ENCODE measurements at regions not wholly inside any gene's neighbourhood (a gene's known extent, or its start where the extent isn't known, plus 50 kb on each side); places are given as distances from the start of the nearest gene placed in this dataset.
"Not testable (repeated sequence)": the region's sequence is repeated elsewhere in the genome, so short reads cannot be mapped to it uniquely, and the experiment has no call there.

DNA sequence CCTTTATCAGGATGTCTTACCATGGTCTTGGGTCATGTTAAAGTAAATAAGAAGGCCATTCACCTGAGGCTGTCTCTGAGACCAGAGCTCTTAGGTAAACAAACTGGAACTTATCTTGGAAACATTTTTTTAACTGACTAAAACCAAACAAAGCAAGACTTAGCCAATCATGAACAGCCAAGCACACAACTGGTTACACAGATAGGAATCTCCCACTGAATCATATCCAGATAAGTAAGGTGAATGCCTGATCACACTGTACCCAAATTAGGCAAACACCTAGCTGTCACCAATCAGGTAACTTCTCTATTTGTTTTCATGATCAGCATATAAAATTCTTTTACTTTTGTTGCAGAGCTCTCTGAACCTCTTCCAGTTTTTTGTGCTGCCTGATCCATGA lies 205.4 kb downstream of the CNTN3 start:
- Histone ChIP-seq H3K9ac (ENCODE audit: low read depth in 1 of 3, low read length in 3 of 3) (no peak overlapping the region), H3K9me3 (ENCODE audit: control insufficient read depth in 3 of 3, low read length in 3 of 3) (no peaks in the 10 kb centered on the region), H3K36me3 (ENCODE audit: control insufficient read depth in 3 of 3, insufficient read depth in 3 of 3, low read length in 3 of 3) (no peaks in the 10 kb centered on the region), H3K27me3 (ENCODE audit: control insufficient read depth in 3 of 3, insufficient read depth in 3 of 3, low read length in 3 of 3) (no peaks in the 10 kb centered on the region), H3K27ac (ENCODE audit: low read depth, low read length) (no peak overlapping the region), H3K4me1 (ENCODE audit: control insufficient read depth in 3 of 3, insufficient read depth in 3 of 3, low read length in 3 of 3) (no peaks in the 10 kb centered on the region), H3K4me3 (ENCODE audit: low read length in 3 of 3) (no peak overlapping the region)

DNA sequence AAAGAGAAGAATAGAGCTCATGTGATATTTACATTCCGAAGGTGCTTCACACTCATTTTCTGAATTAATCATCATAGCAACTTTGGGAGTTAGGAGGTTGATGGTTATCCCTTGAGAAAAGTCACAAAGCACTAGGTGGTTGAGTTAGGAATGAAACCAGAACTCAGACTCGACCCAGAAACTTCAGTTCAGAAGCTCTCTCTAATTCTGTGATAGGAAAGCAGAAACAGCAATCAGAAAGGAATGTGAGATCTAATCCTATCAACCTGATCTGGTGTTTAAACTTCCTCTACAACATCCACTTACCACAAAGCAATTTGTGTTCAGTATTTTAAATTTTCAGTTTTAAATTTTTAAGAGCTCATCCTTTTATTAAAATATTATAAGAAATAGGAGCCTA lies 211.2 kb downstream of the CNTN3 start:
- no peaks in the 10 kb centered on the region for H3K36me3 ChIP-seq (ENCODE audit: control insufficient read depth in 3 of 3, insufficient read depth in 3 of 3, low read length in 3 of 3)
- no peak overlapping the region for H3K4me3 ChIP-seq (ENCODE audit: low read length in 3 of 3)
- H3K9ac ChIP-seq (ENCODE audit: low read depth in 1 of 3, low read length in 3 of 3): no peak overlapping the region
- H3K27me3 ChIP-seq (ENCODE audit: control insufficient read depth in 3 of 3, insufficient read depth in 3 of 3, low read length in 3 of 3): no peaks in the 10 kb centered on the region
- H3K9me3 ChIP-seq (ENCODE audit: control insufficient read depth in 3 of 3, low read length in 3 of 3): peaks cover 0 to under 1% (median 0%) of the 10 kb centered on the region in 3 donors
- no peaks in the 10 kb centered on the region for H3K4me1 ChIP-seq (ENCODE audit: control insufficient read depth in 3 of 3, insufficient read depth in 3 of 3, low read length in 3 of 3)
- H3K27ac ChIP-seq (ENCODE audit: low read depth, low read length): no peak overlapping the region

DNA sequence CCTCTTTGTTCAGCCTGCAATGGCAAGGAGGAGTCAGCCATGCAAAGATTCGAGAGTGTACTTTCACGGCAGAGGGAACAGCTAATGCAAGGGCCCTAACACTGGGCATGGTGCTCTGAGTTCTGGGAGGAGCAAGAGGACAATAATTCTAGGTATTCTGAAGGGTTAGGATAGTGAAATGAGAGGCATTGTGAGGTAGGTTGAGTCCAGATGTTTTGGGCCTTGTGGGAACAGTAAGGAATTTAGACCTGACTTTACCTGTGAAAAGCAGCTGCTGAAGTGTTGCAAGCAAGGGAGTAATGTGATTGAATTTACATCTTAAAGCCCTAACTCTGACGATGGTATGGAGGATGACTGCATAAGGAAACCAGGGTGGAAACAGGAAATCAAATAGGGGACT lies 211.6 kb downstream of the CNTN3 start:
- no peaks in the 10 kb centered on the region for H3K4me1 ChIP-seq (ENCODE audit: control insufficient read depth in 3 of 3, insufficient read depth in 3 of 3, low read length in 3 of 3)
- H3K36me3 ChIP-seq (ENCODE audit: control insufficient read depth in 3 of 3, insufficient read depth in 3 of 3, low read length in 3 of 3): no peaks in the 10 kb centered on the region
- no peak overlapping the region for H3K9ac ChIP-seq (ENCODE audit: low read depth in 1 of 3, low read length in 3 of 3)
- no peaks in the 10 kb centered on the region for H3K27me3 ChIP-seq (ENCODE audit: control insufficient read depth in 3 of 3, insufficient read depth in 3 of 3, low read length in 3 of 3)
- no peak overlapping the region for H3K4me3 ChIP-seq (ENCODE audit: low read length in 3 of 3)
- H3K9me3 ChIP-seq (ENCODE audit: control insufficient read depth in 3 of 3, low read length in 3 of 3): peaks cover 0 to 3% (median 0%) of the 10 kb centered on the region in 3 donors
- no peak overlapping the region for H3K27ac ChIP-seq (ENCODE audit: low read depth, low read length)

DNA sequence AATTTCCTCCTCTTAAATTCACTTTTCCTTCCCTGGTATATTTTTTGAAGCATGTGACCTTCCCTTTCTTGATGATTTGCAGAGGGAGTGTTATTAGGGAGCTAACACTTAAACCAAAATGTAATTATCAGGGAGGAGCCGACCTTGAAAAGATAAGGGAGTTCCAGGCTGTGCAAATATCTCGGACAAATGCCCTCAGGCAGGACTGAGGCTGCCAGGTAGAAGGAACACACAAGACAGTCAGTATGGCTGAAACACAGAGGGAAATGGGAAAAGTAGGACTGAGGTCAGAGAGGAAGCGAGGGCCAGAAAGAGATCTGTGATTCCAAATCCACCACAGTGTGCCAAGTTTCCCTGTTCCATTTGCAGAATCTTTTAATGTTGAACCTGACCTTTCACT lies 221.0 kb downstream of the CNTN3 start:
- Histone ChIP-seq H3K4me3 (ENCODE audit: low read length in 3 of 3) (no peak overlapping the region), H3K27ac (ENCODE audit: low read depth, low read length) (no peak overlapping the region), H3K9ac (ENCODE audit: low read depth in 1 of 3, low read length in 3 of 3) (no peak overlapping the region), H3K9me3 (ENCODE audit: control insufficient read depth in 3 of 3, low read length in 3 of 3) (peaks cover 0 to 3% (median 2%) of the 10 kb centered on the region in 3 donors), H3K36me3 (ENCODE audit: control insufficient read depth in 3 of 3, insufficient read depth in 3 of 3, low read length in 3 of 3) (no peaks in the 10 kb centered on the region), H3K4me1 (ENCODE audit: control insufficient read depth in 3 of 3, insufficient read depth in 3 of 3, low read length in 3 of 3) (no peaks in the 10 kb centered on the region), H3K27me3 (ENCODE audit: control insufficient read depth in 3 of 3, insufficient read depth in 3 of 3, low read length in 3 of 3) (no peaks in the 10 kb centered on the region)

DNA sequence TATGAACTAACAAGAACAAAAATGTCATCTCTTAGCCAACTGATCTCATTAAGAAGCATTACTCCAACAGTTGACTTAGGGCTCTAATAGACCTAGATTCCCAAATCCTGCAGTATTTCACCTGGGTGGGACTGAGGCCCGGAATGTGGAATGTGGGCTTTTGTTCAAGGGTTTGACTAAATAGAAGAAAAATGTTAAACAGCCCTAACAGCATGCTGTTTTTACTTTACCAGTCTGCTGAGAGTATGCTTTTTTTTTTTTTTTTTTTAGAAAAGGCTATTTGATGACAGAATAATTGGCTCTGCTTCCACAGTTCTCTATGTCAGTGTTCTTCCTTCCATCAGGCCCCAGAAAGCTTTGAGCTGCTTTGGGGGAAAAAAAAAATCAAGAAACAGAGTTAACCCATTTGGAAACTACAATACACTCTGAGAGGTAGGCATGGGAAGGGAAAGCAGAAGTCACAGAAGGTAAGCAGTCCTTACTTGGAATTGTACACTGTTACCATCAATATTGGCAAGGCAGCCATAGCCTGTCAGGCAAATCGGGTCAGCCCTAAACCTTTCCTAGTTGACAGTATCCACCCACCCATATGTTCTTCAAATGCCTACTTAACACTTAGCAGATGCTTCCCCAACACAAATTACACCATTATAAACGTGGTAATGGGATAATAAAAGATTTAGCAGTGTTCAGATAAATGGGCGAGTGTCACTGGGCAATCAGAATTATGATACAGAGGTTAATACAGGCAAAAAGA lies 224.2 kb downstream of the CNTN3 start:
- Histone ChIP-seq H3K27me3 (ENCODE audit: control insufficient read depth in 3 of 3, insufficient read depth in 3 of 3, low read length in 3 of 3) (no peaks in the 10 kb centered on the region), H3K4me1 (ENCODE audit: control insufficient read depth in 3 of 3, insufficient read depth in 3 of 3, low read length in 3 of 3) (no peaks in the 10 kb centered on the region), H3K27ac (ENCODE audit: low read depth, low read length) (no peak overlapping the region), H3K36me3 (ENCODE audit: control insufficient read depth in 3 of 3, insufficient read depth in 3 of 3, low read length in 3 of 3) (no peaks in the 10 kb centered on the region), H3K9me3 (ENCODE audit: control insufficient read depth in 3 of 3, low read length in 3 of 3) (no peaks in the 10 kb centered on the region), H3K4me3 (ENCODE audit: low read length in 3 of 3) (no peak overlapping the region), H3K9ac (ENCODE audit: low read depth in 1 of 3, low read length in 3 of 3) (no peak overlapping the region)

DNA sequence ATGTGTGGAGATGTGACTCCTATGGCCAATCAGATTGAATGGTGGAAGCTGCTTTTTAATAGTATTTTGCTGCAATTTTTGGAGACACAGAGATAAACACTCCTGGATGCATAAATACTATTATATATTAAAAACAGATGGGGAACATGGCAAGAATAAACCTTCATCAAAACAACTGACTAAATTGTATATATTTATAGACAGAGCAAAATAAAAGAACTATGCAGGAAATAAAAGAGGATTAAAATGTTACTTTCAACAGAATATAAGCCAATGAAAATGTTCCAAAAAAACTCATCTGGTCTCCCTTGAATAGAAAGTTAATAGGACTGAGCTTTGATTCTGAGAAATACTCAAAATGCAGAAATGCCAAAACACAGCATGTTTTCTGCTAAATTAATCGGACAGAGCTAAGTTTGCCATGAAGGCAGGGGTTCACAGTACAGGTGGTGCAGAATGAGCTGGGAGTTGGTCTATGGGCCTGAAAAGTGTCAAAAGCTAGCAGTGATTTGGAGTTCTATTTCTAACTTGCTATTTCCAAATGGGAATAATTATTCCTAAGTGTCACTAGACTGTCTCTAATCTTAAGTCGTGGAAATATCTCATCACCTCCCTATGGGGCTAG lies 227.2 kb downstream of the CNTN3 start:
- Histone ChIP-seq H3K27me3 (ENCODE audit: control insufficient read depth in 3 of 3, insufficient read depth in 3 of 3, low read length in 3 of 3) (no peaks in the 10 kb centered on the region), H3K4me1 (ENCODE audit: control insufficient read depth in 3 of 3, insufficient read depth in 3 of 3, low read length in 3 of 3) (no peaks in the 10 kb centered on the region), H3K27ac (ENCODE audit: low read depth, low read length) (no peak overlapping the region)

DNA sequence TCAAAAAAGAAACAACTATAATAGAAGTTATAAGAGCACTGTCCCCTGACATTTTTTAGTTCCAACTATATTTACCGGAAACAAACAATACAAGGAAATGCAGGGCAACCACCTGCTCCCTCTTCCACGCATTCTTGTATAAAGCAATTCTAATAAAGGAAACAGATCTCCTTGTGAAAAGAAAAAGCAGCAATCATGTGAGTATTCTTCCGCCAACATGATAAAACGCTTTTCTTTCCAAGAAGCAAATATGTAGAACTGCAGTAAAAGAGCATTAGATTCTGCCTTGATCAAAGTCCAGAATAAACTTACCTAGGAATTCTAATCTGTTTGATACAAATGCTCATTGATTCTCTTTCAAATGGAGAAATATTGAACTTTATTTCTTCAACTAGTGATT lies 230.3 kb downstream of the CNTN3 start:
- Histone ChIP-seq H3K9ac (ENCODE audit: low read depth in 1 of 3, low read length in 3 of 3) (no peak overlapping the region), H3K27ac (ENCODE audit: low read depth, low read length) (no peak overlapping the region), H3K4me3 (ENCODE audit: low read length in 3 of 3) (no peak overlapping the region), H3K9me3 (ENCODE audit: control insufficient read depth in 3 of 3, low read length in 3 of 3) (no peaks in the 10 kb centered on the region), H3K4me1 (ENCODE audit: control insufficient read depth in 3 of 3, insufficient read depth in 3 of 3, low read length in 3 of 3) (no peaks in the 10 kb centered on the region), H3K27me3 (ENCODE audit: control insufficient read depth in 3 of 3, insufficient read depth in 3 of 3, low read length in 3 of 3) (no peaks in the 10 kb centered on the region), H3K36me3 (ENCODE audit: control insufficient read depth in 3 of 3, insufficient read depth in 3 of 3, low read length in 3 of 3) (no peaks in the 10 kb centered on the region)

More for the DNA sequence above, 227.2 kb downstream of the CNTN3 start:
- Histone ChIP-seq H3K4me3 (ENCODE audit: low read length in 3 of 3) (no peak overlapping the region), H3K9ac (ENCODE audit: low read depth in 1 of 3, low read length in 3 of 3) (no peak overlapping the region), H3K9me3 (ENCODE audit: control insufficient read depth in 3 of 3, low read length in 3 of 3) (no peaks in the 10 kb centered on the region), H3K36me3 (ENCODE audit: control insufficient read depth in 3 of 3, insufficient read depth in 3 of 3, low read length in 3 of 3) (no peaks in the 10 kb centered on the region)

DNA sequence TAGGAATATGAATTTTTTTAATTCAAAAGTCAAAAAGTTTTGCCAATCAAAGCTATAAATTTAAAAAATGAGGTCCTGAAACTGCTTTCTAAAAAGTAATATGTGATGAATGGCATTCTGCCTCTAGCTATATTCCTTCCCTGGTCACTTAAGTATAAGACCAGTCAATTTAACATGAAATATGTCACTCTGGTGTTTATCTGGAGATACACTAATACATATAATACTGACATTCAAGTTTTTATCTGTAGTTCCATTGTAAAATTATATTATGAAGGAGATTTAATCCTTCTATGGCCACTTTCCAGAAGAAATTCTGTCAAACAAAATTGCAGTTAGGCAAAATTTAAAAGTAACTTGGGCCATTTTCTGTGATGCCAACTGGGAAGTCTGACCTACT lies 236.8 kb downstream of the CNTN3 start:
- Histone ChIP-seq H3K4me3 (ENCODE audit: low read length in 3 of 3) (no peak overlapping the region), H3K9me3 (ENCODE audit: control insufficient read depth in 3 of 3, low read length in 3 of 3) (no peaks in the 10 kb centered on the region), H3K9ac (ENCODE audit: low read depth in 1 of 3, low read length in 3 of 3) (no peak overlapping the region), H3K4me1 (ENCODE audit: control insufficient read depth in 3 of 3, insufficient read depth in 3 of 3, low read length in 3 of 3) (no peaks in the 10 kb centered on the region), H3K36me3 (ENCODE audit: control insufficient read depth in 3 of 3, insufficient read depth in 3 of 3, low read length in 3 of 3) (no peaks in the 10 kb centered on the region), H3K27me3 (ENCODE audit: control insufficient read depth in 3 of 3, insufficient read depth in 3 of 3, low read length in 3 of 3) (no peaks in the 10 kb centered on the region), H3K27ac (ENCODE audit: low read depth, low read length) (no peak overlapping the region)

DNA sequence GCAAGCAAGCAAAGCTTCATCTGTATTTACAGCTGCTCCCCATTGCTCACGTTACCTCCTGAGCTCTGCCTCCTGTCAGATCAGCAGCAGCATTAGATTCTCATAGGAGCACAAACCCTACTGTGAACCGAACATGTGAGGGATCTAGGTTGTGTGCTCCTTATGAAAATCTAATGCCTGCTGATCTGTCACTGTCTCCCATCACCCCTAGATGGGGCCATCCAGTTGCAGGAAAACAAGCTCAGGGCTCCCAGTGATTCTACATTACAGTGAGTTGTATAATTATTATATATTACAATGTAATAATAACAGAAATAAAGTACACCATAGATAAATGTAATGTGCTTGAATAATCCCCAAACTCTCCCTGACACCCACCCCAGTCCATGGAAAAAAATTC lies 238.1 kb downstream of the CNTN3 start:
- H3K9ac ChIP-seq (ENCODE audit: low read depth in 1 of 3, low read length in 3 of 3); H3K4me3 ChIP-seq (ENCODE audit: low read length in 3 of 3); H3K27me3 ChIP-seq (ENCODE audit: control insufficient read depth in 3 of 3, insufficient read depth in 3 of 3, low read length in 3 of 3); H3K9me3 ChIP-seq (ENCODE audit: control insufficient read depth in 3 of 3, low read length in 3 of 3); H3K27ac ChIP-seq (ENCODE audit: low read depth, low read length); H3K4me1 ChIP-seq (ENCODE audit: control insufficient read depth in 3 of 3, insufficient read depth in 3 of 3, low read length in 3 of 3); H3K36me3 ChIP-seq (ENCODE audit: control insufficient read depth in 3 of 3, insufficient read depth in 3 of 3, low read length in 3 of 3): not testable (repeated sequence)

DNA sequence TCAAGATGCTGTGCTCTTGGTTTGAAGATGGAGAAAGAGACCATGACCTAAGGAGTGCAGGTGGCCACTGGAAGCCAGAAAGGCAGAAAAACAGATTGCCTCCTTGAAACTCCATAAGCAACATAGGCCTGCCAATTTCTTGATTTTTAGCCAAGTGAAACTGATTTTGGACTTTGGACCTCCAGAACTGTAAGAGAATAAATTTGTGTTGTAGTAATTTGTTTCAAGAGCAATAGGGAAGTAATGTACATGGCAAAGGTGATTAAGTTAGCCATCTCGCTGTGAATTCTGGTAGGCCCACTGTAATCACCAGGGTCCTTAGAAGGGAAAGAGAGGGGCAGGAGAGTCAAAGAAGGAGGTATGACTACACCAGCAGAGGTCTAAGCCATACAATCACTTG lies 238.8 kb downstream of the CNTN3 start:
- Histone ChIP-seq H3K9me3 (ENCODE audit: control insufficient read depth in 3 of 3, low read length in 3 of 3) (no peaks in the 10 kb centered on the region), H3K4me3 (ENCODE audit: low read length in 3 of 3) (no peak overlapping the region), H3K9ac (ENCODE audit: low read depth in 1 of 3, low read length in 3 of 3) (no peak overlapping the region), H3K27ac (ENCODE audit: low read depth, low read length) (no peak overlapping the region), H3K36me3 (ENCODE audit: control insufficient read depth in 3 of 3, insufficient read depth in 3 of 3, low read length in 3 of 3) (no peaks in the 10 kb centered on the region), H3K4me1 (ENCODE audit: control insufficient read depth in 3 of 3, insufficient read depth in 3 of 3, low read length in 3 of 3) (no peaks in the 10 kb centered on the region), H3K27me3 (ENCODE audit: control insufficient read depth in 3 of 3, insufficient read depth in 3 of 3, low read length in 3 of 3) (no peaks in the 10 kb centered on the region)

All from skeletal muscle tissue (tissue), 3 donors.